Activated CD8-positive, alpha-beta T cell treated with anti-CD3 and anti-CD28 coated beads for 36 hours (primary cell): ENCODE measurements at regions not wholly inside any gene's neighbourhood (a gene's known extent, or its start where the extent isn't known, plus 50 kb on each side); places are given as distances from the start of the nearest gene placed in this dataset.

Experiments
- ATAC-seq: fragments of 200-7000 bp; cut with Tn5 transposase; one replicate; pipeline ENCODE4 v1.10.0; 2021; ENCODE audit warnings: mild to moderate bottlenecking, moderate library complexity
- CTCF ChIA-PET: fragments of 350-600 bp; sonication (Branson Sonifier 250); formaldehyde crosslinking; loops from one replicate; lab custom pipeline; 2021; ENCODE audit warnings: antibody characterized with exemption; lab: Charles Lee
- POLR2A ChIA-PET: fragments of 350-600 bp; sonication (Branson Sonifier 250); formaldehyde crosslinking; loops from one replicate; lab custom pipeline; 2021; ENCODE audit warnings: antibody characterized with exemption; lab: Charles Lee
- DNase-seq: peaks from one replicate; pipeline ENCODE4 v3.0.0-alpha.2; 2020
- H3K27ac Mint-ChIP-seq: one replicate; pipeline ENCODE4 v1.8.0; 2021; ENCODE audit warnings: mild to moderate bottlenecking, mixed read lengths
- H3K27me3 Mint-ChIP-seq: one replicate; pipeline ENCODE4 v1.8.0; 2021; ENCODE audit warnings: mixed read lengths
- H3K36me3 Mint-ChIP-seq: one replicate; pipeline ENCODE4 v1.8.0; 2021; ENCODE audit warnings: low read depth, mixed read lengths
- H3K4me1 Mint-ChIP-seq: one replicate; pipeline ENCODE4 v1.8.0; 2021; ENCODE audit warnings: low read depth, mixed read lengths
- H3K4me3 Mint-ChIP-seq: one replicate; pipeline ENCODE4 v1.8.0; 2021; ENCODE audit warnings: mild to moderate bottlenecking, moderate library complexity, mixed read lengths
- H3K9me3 Mint-ChIP-seq: one replicate; pipeline ENCODE4 v1.8.0; 2021; ENCODE audit warnings: mixed read lengths
- CTCF ChIP-seq: fragments of 200-600 bp; IDR thresholded peaks from one replicate; pipeline ENCODE4 v1.8.0; 2022; ENCODE audit warnings: antibody characterized with exemption, mild to moderate bottlenecking
- intact Hi-C: fragments of 100-400 bp; cut with micrococcal nuclease; formaldehyde crosslinking; loops from one replicate; pipeline ENCODE4 v1.10.0; 2022

DNA sequence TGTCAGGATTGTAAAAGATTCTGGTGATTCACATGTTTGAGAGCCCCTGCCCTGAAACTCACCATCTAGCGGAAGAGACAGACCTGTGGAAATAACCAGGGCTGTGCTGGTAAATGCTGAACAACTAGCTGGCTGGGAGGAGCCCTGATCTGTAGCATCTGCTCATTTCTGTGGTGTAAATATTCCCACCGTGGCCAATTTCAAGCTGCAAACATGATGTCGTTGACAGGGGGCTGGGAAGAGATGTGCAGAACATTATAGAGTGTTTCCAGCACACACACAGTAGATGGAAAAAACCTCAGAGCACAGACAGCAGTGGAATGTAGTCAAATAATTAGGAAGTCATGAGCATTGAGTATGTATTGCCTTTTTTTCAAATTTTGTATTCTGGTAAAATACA, 138.2 kb downstream of the PHETA1 start:
- ChIA-PET POLR2A (no interaction called here), CTCF (no interaction called here)
- peaks cover 5% of the 10 kb centered on the region for H3K27me3 Mint-ChIP-seq
- H3K27ac Mint-ChIP-seq: no peak overlapping the region
- no peak for TF ChIP-seq CTCF
- no peak for ATAC-seq
- no peak overlapping the region for H3K4me3 Mint-ChIP-seq
- peaks cover 1% of the 10 kb centered on the region for H3K9me3 Mint-ChIP-seq
- H3K36me3 Mint-ChIP-seq: no peaks in the 10 kb centered on the region
- DNase-seq: no peak
- intact Hi-C loops: no loop called here
- no peaks in the 10 kb centered on the region for H3K4me1 Mint-ChIP-seq

GRCh38 chr12:111228916-111229666, 139.8 kb downstream of the PHETA1 start:
- CTCF ChIA-PET: no interaction called here

DNA sequence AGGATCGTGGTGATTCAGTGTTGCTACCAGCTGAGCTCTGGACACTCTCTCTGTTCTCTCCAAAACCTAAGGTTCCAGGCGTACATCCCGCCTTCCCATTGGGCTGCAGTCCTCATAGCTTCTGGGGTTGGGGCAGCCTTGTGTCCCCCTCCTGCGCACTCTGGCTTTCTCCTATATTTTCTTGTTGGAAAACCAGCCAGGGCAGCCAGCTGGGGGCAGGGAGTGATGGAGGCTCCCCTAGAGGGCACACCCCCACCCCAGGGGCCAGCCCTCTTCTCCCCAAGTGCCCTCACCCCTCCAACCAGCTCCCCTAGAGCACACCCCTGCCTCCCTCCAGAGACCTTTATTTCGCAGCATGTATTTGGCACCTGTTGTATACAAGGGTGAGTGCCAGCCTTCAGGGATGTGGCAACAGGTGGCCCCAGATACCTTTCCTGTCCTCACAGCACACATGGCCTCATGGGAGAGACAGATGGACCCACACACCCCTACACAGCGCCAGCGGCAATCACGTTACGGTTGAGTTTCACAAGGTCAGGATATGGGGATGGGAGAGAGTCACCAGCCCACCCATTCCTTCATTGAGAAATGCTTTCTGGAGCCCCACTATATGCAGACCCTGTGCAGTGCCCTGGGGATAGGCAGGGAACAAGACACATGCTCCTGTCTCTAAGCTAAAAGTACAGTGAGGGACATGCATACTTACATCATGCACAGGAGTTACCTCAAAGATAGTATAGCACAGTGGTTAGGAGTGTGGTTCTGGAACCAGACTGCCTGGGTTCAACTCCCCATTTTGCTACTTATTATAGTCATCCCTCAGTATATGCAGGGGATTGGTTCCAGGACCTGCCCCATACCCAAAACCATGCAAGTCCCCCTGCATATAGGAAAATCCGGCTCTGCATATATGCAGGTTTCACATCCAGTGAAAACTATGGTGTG, 141.1 kb downstream of the PHETA1 start:
- no peak overlapping the region for H3K4me3 Mint-ChIP-seq
- H3K9me3 Mint-ChIP-seq: no peaks in the 10 kb centered on the region
- CTCF ChIA-PET: no interaction called here
- no peaks in the 10 kb centered on the region for H3K4me1 Mint-ChIP-seq
- POLR2A ChIA-PET: no interaction called here
- DNase-seq: no peak
- intact Hi-C loops: no loop called here
- no peak overlapping the region for H3K27ac Mint-ChIP-seq
- TF ChIP-seq CTCF: no peak
- no peaks in the 10 kb centered on the region for H3K27me3 Mint-ChIP-seq
- no peaks in the 10 kb centered on the region for H3K36me3 Mint-ChIP-seq
- no peak for ATAC-seq

More at GRCh38 chr12:111228916-111229666, 139.8 kb downstream of the PHETA1 start:
- H3K9me3 Mint-ChIP-seq: no peaks in the 10 kb centered on the region
- peaks cover 2% of the 10 kb centered on the region for H3K27me3 Mint-ChIP-seq
- no peaks in the 10 kb centered on the region for H3K36me3 Mint-ChIP-seq
- DNase-seq: no peak
- H3K27ac Mint-ChIP-seq: no peak overlapping the region
- POLR2A ChIA-PET: no interaction called here
- no peaks in the 10 kb centered on the region for H3K4me1 Mint-ChIP-seq
- intact Hi-C loops: no loop called here
- no peak overlapping the region for H3K4me3 Mint-ChIP-seq
- no peak for ATAC-seq
- no peak for TF ChIP-seq CTCF

- POLR2A ChIA-PET: no interaction called here
- H3K4me1 Mint-ChIP-seq: no peaks in the 10 kb centered on the region
Observed at GRCh38 chr12:111226680-111227079, 142.2 kb downstream of the PHETA1 start.

More at GRCh38 chr12:111226680-111227079, 142.2 kb downstream of the PHETA1 start:
- no peak for ATAC-seq
- no peaks in the 10 kb centered on the region for H3K9me3 Mint-ChIP-seq
- no peak overlapping the region for H3K4me3 Mint-ChIP-seq
- TF ChIP-seq CTCF: no peak
- no peak for DNase-seq
- no peaks in the 10 kb centered on the region for H3K36me3 Mint-ChIP-seq
- CTCF ChIA-PET: no interaction called here
- intact Hi-C loops: no loop called here
- no peak overlapping the region for H3K27ac Mint-ChIP-seq
- no peaks in the 10 kb centered on the region for H3K27me3 Mint-ChIP-seq
